ENCODE measurements at regions not wholly inside any gene's neighbourhood (a gene's known extent, or its start where the extent isn't known, plus 50 kb on each side); places are given as distances from the start of the nearest gene placed in this dataset.

GRCh38 chr5:165786073-165786472 lies 2280.7 kb downstream of the MAT2B start:
- Histone ChIP-seq H3K79me2 (ENCODE audit: control insufficient read depth, insufficient read depth, low read length) (no peaks in the 10 kb centered on the region), H3K4me3 (ENCODE audit: control insufficient read depth in 2 of 3, extremely low read depth in 1 of 3, insufficient read depth in 2 of 3, low read depth in 1 of 3, low read length in 3 of 3) (no peak overlapping the region), H3K9me1 (ENCODE audit: control insufficient read depth, extremely low read depth, insufficient read depth, low read length) (no peaks in the 10 kb centered on the region), H3K27me3 (ENCODE audit: control insufficient read depth, extremely low read depth, insufficient read depth, low read length) (no peaks in the 10 kb centered on the region), H3K9me3 (ENCODE audit: control insufficient read depth, low read depth, low read length) (no peaks in the 10 kb centered on the region), H4K20me1 (ENCODE audit: control insufficient read depth, extremely low read depth, insufficient read depth, low read length) (no peaks in the 10 kb centered on the region), H2AFZ (ENCODE audit: control insufficient read depth, low read length) (no peak overlapping the region), H3K27ac (ENCODE audit: control insufficient read depth, insufficient read depth, low read length) (no peak overlapping the region), H3K4me2 (ENCODE audit: control insufficient read depth, extremely low read depth, insufficient read depth, low read depth, low read length) (no peak overlapping the region), H3K4me1 (ENCODE audit: control insufficient read depth, extremely low read depth, insufficient read depth, low read length) (no peaks in the 10 kb centered on the region), H3K36me3 (ENCODE audit: control insufficient read depth in 2 of 2, extremely low read depth in 1 of 2, insufficient read depth in 2 of 2, low read length in 2 of 2) (no peaks in the 10 kb centered on the region), H3K9ac (ENCODE audit: control insufficient read depth, extremely low read depth, insufficient read depth, low read length) (no peak overlapping the region)
- DNase-seq (ENCODE audit: low read depth, low spot score) (no peak), FAIRE-seq (no peak)
- dilution Hi-C loops (cut with MboI; ENCODE audit: extremely low pct_ligation_motif_present, low sequenced_read_pairs) = no loop called here
- TF ChIP-seq EZH2 (IDR thresholded peaks at IDR 0.05; ENCODE audit: low read length) (no peak), CTCF (optimal IDR thresholded peaks at IDR 0.05 in 1 of 3, IDR thresholded peaks at IDR 0.05 in 1 of 3, conservative IDR thresholded peaks at IDR 0.05 in 1 of 3; ENCODE audit: extremely low read depth in 1 of 3, insufficient read depth in 2 of 3, low read length in 3 of 3) (no peak)

GRCh38 chr5:165795073-165795472 lies 2289.7 kb downstream of the MAT2B start:
- FAIRE-seq (no peak), DNase-seq (ENCODE audit: low read depth, low spot score) (no peak)
- Histone ChIP-seq H3K4me1 (ENCODE audit: control insufficient read depth, extremely low read depth, insufficient read depth, low read length) (no peaks in the 10 kb centered on the region), H3K9ac (ENCODE audit: control insufficient read depth, extremely low read depth, insufficient read depth, low read length) (no peak overlapping the region), H3K27me3 (ENCODE audit: control insufficient read depth, extremely low read depth, insufficient read depth, low read length) (no peaks in the 10 kb centered on the region), H4K20me1 (ENCODE audit: control insufficient read depth, extremely low read depth, insufficient read depth, low read length) (no peaks in the 10 kb centered on the region), H3K79me2 (ENCODE audit: control insufficient read depth, insufficient read depth, low read length) (no peaks in the 10 kb centered on the region), H3K4me2 (ENCODE audit: control insufficient read depth, extremely low read depth, insufficient read depth, low read depth, low read length) (no peak overlapping the region), H2AFZ (ENCODE audit: control insufficient read depth, low read length) (no peak overlapping the region), H3K9me3 (ENCODE audit: control insufficient read depth, low read depth, low read length) (no peaks in the 10 kb centered on the region), H3K9me1 (ENCODE audit: control insufficient read depth, extremely low read depth, insufficient read depth, low read length) (no peaks in the 10 kb centered on the region), H3K27ac (ENCODE audit: control insufficient read depth, insufficient read depth, low read length) (no peak overlapping the region), H3K36me3 (ENCODE audit: control insufficient read depth in 2 of 2, extremely low read depth in 1 of 2, insufficient read depth in 2 of 2, low read length in 2 of 2) (no peaks in the 10 kb centered on the region), H3K4me3 (ENCODE audit: control insufficient read depth in 2 of 3, extremely low read depth in 1 of 3, insufficient read depth in 2 of 3, low read depth in 1 of 3, low read length in 3 of 3) (no peak overlapping the region)
- TF ChIP-seq EZH2 (IDR thresholded peaks at IDR 0.05; ENCODE audit: low read length) (no peak), CTCF (optimal IDR thresholded peaks at IDR 0.05 in 1 of 3, IDR thresholded peaks at IDR 0.05 in 1 of 3, conservative IDR thresholded peaks at IDR 0.05 in 1 of 3; ENCODE audit: extremely low read depth in 1 of 3, insufficient read depth in 2 of 3, low read length in 3 of 3) (no peak)
- dilution Hi-C loops (cut with MboI; ENCODE audit: extremely low pct_ligation_motif_present, low sequenced_read_pairs) = no loop called here

All from keratinocyte (primary cell).